A549 (cell line): ENCODE measurements at regions not wholly inside any gene's neighbourhood (a gene's known extent, or its start where the extent isn't known, plus 50 kb on each side); places are given as distances from the start of the nearest gene placed in this dataset.

ENCODE experiments used
- ATAC-seq, 2 experiments: fragments of 200-7000 bp in 1 of 2; fragments of >200 bp in 1 of 2; cut with Nextera tagmentation in 1 of 2; cut with Tn5 transposase in 1 of 2; 3 replicates each; pipeline versions ENCODE4 v1.8.0 to v1.9.1; 2018 to 2020; ENCODE audit warnings: mild to moderate bottlenecking in 1 of 2, moderate library complexity in 1 of 2
- CTCF ChIA-PET: fragments of 300-600 bp; sonication (Branson Sonifier 250); formaldehyde crosslinking; extraction: SDS; loops from one replicate; lab custom pipeline; 2021; ENCODE audit warnings: antibody characterized with exemption, inconsistent platforms; lab: Yijun Ruan, JAX
- POLR2A ChIA-PET: fragments of 350-600 bp; formaldehyde crosslinking; extraction: SDS; loops from one replicate; lab custom pipeline; 2021; ENCODE audit warnings: antibody characterized with exemption, inconsistent platforms; lab: Yijun Ruan, JAX
- DNase-seq, 2 experiments: peaks; one replicate each; pipeline versions ENCODE4 v3.0.0 to v3.0.0-alpha.2; 2011 to 2016; ENCODE audit warnings: low read depth in 1 of 2, low spot score in 1 of 2
- FAIRE-seq: peaks from 2 replicates; lab custom pipeline; 2011; peaks lifted over from hg19 to GRCh38; lab: Jason Lieb, UNC
- H3K27ac ChIP-seq, 2 experiments: fragments of >200 bp; sonication (Bioruptor Twin); formaldehyde crosslinking; 3 replicates each; pipeline ENCODE4 v1.5.1; 2016 to 2017
- H3K4me1 ChIP-seq: fragments of >200 bp; sonication (Bioruptor Twin); formaldehyde crosslinking; 3 replicates; pipeline ENCODE4 v1.6.1; 2016
- H3K4me2 ChIP-seq: fragments of >200 bp; sonication (Bioruptor Twin); formaldehyde crosslinking; 3 replicates; pipeline ENCODE4 v1.6.1; 2016
- H3K4me3 ChIP-seq: fragments of >200 bp; sonication (Bioruptor Twin); formaldehyde crosslinking; 3 replicates; pipeline ENCODE4 v1.5.1; 2016
- H3K9me3 ChIP-seq: fragments of >200 bp; sonication (Bioruptor Twin); formaldehyde crosslinking; 3 replicates; pipeline ENCODE4 v1.6.1; 2016
- BCL3 ChIP-seq: fragments of >200 bp; sonication (Bioruptor Twin); formaldehyde crosslinking; IDR thresholded peaks from 3 replicates; pipeline ENCODE4 v1.6.1; 2016
- CBX2 ChIP-seq: fragments of 200-600 bp; sonication (generic); IDR thresholded peaks from 2 replicates; pipeline ENCODE4 v1.6.1; 2016; ENCODE audit warnings: low read depth, mild to moderate bottlenecking, borderline replicate concordance
- CTCF ChIP-seq: fragments of >200 bp; sonication (Bioruptor Twin); formaldehyde crosslinking; IDR thresholded peaks from 3 replicates; pipeline ENCODE4 v1.5.1; 2016
- E2F6 ChIP-seq: IDR thresholded peaks from 2 replicates; pipeline ENCODE4 v1.6.1; 2012; ENCODE audit warnings: low read depth, borderline replicate concordance
- FOSB ChIP-seq: fragments of 250-450 bp; sonication (Bioruptor Pico); IDR thresholded peaks from 2 replicates; pipeline ENCODE4 v1.5.0; 2020; ENCODE audit warnings: mild to moderate bottlenecking, moderate library complexity
- FOSL2 ChIP-seq, 2 experiments: fragments of 450-650 bp in 1 of 2; fragments of >200 bp in 1 of 2; sonication (Bioruptor Twin) in 1 of 2; formaldehyde crosslinking; IDR thresholded peaks; 2 replicates each; pipeline versions ENCODE4 v1.5.0 to v1.6.1; 2016 to 2020; ENCODE audit warnings: mild to moderate bottlenecking in 1 of 2, moderate library complexity in 1 of 2
- FOXS1 ChIP-seq: fragments of 250-450 bp; sonication (Bioruptor Pico); IDR thresholded peaks from 2 replicates; pipeline ENCODE4 v1.5.0; 2020; ENCODE audit warnings: mild to moderate bottlenecking, moderate library complexity
- KDM5A ChIP-seq: fragments of 200-600 bp; sonication (generic); IDR thresholded peaks from 2 replicates; pipeline ENCODE4 v1.6.1; 2016; ENCODE audit warnings: antibody characterized with exemption, mild to moderate bottlenecking
- MYC ChIP-seq: IDR thresholded peaks from 2 replicates; pipeline ENCODE4 v1.6.1; 2012; ENCODE audit warnings: mild to moderate bottlenecking, inconsistent platforms, low read length, improper control_type of control experiment, borderline replicate concordance
- PHF8 ChIP-seq: fragments of 200-600 bp; sonication (generic); IDR thresholded peaks from 2 replicates; pipeline ENCODE4 v1.6.1; 2016; ENCODE audit warnings: low read depth, mild to moderate bottlenecking, antibody characterized with exemption, moderate library complexity, borderline replicate concordance
- POLR2AphosphoS2 ChIP-seq: conservative IDR thresholded peaks from 2 replicates; pipeline ENCODE4 v1.6.1; 2012; ENCODE audit warnings: low read length, improper control_type of control experiment, inconsistent platforms
- RARB ChIP-seq: fragments of 250-450 bp; sonication (Bioruptor Pico); IDR thresholded peaks from 2 replicates; pipeline ENCODE4 v1.8.0; 2021; ENCODE audit warnings: mild to moderate bottlenecking, moderate library complexity
- RNF2 ChIP-seq: fragments of 200-600 bp; sonication (generic); IDR thresholded peaks from 2 replicates; pipeline ENCODE4 v1.6.1; 2016; ENCODE audit warnings: low read depth, mild to moderate bottlenecking, antibody characterized with exemption, moderate library complexity, borderline replicate concordance
- ZFP36 ChIP-seq: fragments of 450-650 bp; IDR thresholded peaks from 2 replicates; pipeline ENCODE4 v1.6.1; 2014; ENCODE audit warnings: borderline replicate concordance; ENCODE audit not compliant: partially characterized antibody
- ZNF302 ChIP-seq: fragments of 250-450 bp; sonication (Bioruptor Pico); IDR thresholded peaks from 2 replicates; pipeline ENCODE4 v1.9.0; 2021; ENCODE audit warnings: inconsistent platforms, mild to moderate bottlenecking, moderate library complexity
- WGBS: methylation state at CpG from one replicate; pipeline ENCODE4 v1.1.6; 2017; ENCODE audit errors: missing lambda C conversion rate; 5-methylcytosine and 5-hydroxymethylcytosine counted together

GRCh38 chrX:13427441-13428052, 107.7 kb upstream of the ATXN3L start:
- 26% methylated on average over 5 of the region's 5 CpGs for WGBS
- ATAC-seq = peak; percentile 39 to 63; a peak in 5 of 6 replicates
- H3K27ac ChIP-seq = peak overlapping the region; percentile 76 to 93
- peak overlapping the region; percentile 63 for H3K4me2 ChIP-seq
- POLR2A ChIA-PET = no interaction called here
- no peak overlapping the region for H3K4me3 ChIP-seq
- TF ChIP-seq ZNF302 (CRISPR knock-in tag) (no peak), MYC (no peak)
- TF ChIP-seq, all 56 proteins: peak for 0
- H3K4me1 ChIP-seq = peaks cover 41% of the 10 kb centered on the region
- DNase-seq = peak in 1 of 2 experiments; percentile 69
- CTCF ChIA-PET = interaction anchor here (1.0 to 1.8 kb wide), 6 partner anchors 9 to 481 kb away, joined by 3 to 8 read pairs (median 4); no protein-coding TSS in a partner anchor
- FAIRE-seq = peak; percentile 83
- peaks cover 7% of the 10 kb centered on the region; the same call in 2 of the 3 replicates for H3K9me3 ChIP-seq

GRCh38 chrX:13420545-13421183, 100.8 kb upstream of the ATXN3L start:
- FAIRE-seq (no peak), ATAC-seq (no peak), DNase-seq (no peak)
- CTCF ChIA-PET = no interaction called here
- Histone ChIP-seq H3K27ac (peak overlapping the region in 1 of 2 experiments; percentile 40; a peak in 2 of 6 replicates), H3K9me3 (peaks cover 5% of the 10 kb centered on the region; the same call in 2 of the 3 replicates), H3K4me1 (peaks cover 17% of the 10 kb centered on the region), H3K4me2 (no peak overlapping the region), H3K4me3 (no peak overlapping the region)
- WGBS = 82% methylated on average over 4 of the region's 4 CpGs
- TF ChIP-seq ZFP36 (no peak), FOSL2 (IDR thresholded peaks at IDR 0.05) (no peak), FOSL2 (CRISPR knock-in tag; IDR thresholded peaks at IDR 0.05) (no peak), CTCF (no peak), POLR2AphosphoS2 (no peak), BCL3 (no peak), RNF2 (no peak), KDM5A (no peak), RARB (no peak)
- POLR2A ChIA-PET = no interaction called here

GRCh38 chrX:13419918-13420317, 100.1 kb upstream of the ATXN3L start:
- DNase-seq (no peak), FAIRE-seq (no peak), ATAC-seq (no peak)
- no peaks in the 10 kb centered on the region for H3K9me3 ChIP-seq
- no peak overlapping the region for H3K4me2 ChIP-seq
- peaks cover 17% of the 10 kb centered on the region for H3K4me1 ChIP-seq
- no peak overlapping the region for H3K4me3 ChIP-seq
- 94% methylated on average over 9 of the region's 9 CpGs for WGBS
- no peak for TF ChIP-seq E2F6
- no peak for TF ChIP-seq FOXS1 (CRISPR knock-in tag)
- no peak for TF ChIP-seq FOSB
- TF ChIP-seq ZFP36 = no peak
- TF ChIP-seq PHF8 = no peak
- TF ChIP-seq CBX2 = no peak
- ChIA-PET POLR2A (no interaction called here), CTCF (no interaction called here)
- peak overlapping the region in 1 of 2 experiments; percentile 69; a peak in 2 of 6 replicates for H3K27ac ChIP-seq
